ENCODE measurements at regions not wholly inside any gene's neighbourhood (a gene's known extent, or its start where the extent isn't known, plus 50 kb on each side); places are given as distances from the start of the nearest gene placed in this dataset.

GRCh38 chr10:44244745-44245600 is 139.9 kb downstream of the CXCL12 start:
- no peak for TF ChIP-seq CTCF (IDR thresholded peaks at IDR 0.05)
- no peak for TF ChIP-seq POLR2AphosphoS5 (IDR thresholded peaks at IDR 0.05)
